HG02759 (cell line): ENCODE measurements at regions not wholly inside any gene's neighbourhood (a gene's known extent, or its start where the extent isn't known, plus 50 kb on each side); places are given as distances from the start of the nearest gene placed in this dataset.
"Not testable (repeated sequence)": the region's sequence is repeated elsewhere in the genome, so short reads cannot be mapped to it uniquely, and the experiment has no call there.

Experiments
- ATAC-seq: cut with Tn5 transposase; IDR thresholded peaks from one replicate; pipeline ENCODE4 v1.9.1; 2021; ENCODE audit warnings: mild to moderate bottlenecking, moderate library complexity; ENCODE audit not compliant: unreplicated experiment

GRCh38 chr3:21256932-21257331, 494.1 kb downstream of the ZNF385D start:
- no peak for ATAC-seq

GRCh38 chr3:21238661-21239060, 512.3 kb downstream of the ZNF385D start:
- no peak for ATAC-seq

DNA sequence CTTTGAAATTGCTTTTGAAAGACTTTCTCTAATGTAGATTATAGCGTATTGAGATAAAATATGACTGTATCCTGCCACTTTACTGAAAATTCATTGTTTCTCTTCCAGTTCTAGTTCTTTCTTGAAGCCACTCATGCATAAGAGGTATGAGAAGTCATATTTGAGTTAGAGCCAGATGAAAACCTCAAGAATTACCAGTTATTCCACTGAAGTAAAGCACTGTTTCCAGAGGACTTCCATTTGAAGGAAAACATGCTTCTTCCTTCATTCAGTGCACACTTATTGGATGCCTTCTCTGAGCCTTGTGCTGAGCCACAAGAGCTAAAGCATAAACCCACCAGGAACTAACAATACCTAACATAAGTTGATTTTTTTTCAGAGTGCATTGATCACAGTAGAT, 513.4 kb downstream of the ZNF385D start:
- ATAC-seq = no peak

DNA sequence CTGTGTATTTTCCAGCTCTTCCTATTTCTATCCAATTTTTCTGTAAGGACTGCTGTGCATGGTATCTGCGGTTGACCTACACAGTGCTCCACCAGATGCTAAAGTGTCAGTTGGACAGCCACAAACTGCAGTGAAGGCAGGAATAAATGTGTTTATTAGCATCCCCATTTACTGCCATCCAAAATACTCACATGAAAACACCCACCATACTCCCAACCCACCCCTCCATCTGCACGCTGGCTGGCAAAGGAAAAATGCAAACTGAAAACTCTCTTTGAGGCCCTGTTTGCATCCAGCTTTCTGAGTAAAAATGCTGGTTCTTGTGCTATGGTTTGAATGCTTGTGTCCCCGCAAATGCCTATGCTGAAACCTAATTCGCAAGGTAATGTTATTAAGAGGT, 515.5 kb downstream of the ZNF385D start:
- ATAC-seq = no peak

- no peak for ATAC-seq
Observed at GRCh38 chr3:21234933-21235332, 516.1 kb downstream of the ZNF385D start.

GRCh38 chr3:21229426-21230135, 521.4 kb downstream of the ZNF385D start:
- ATAC-seq = no peak

DNA sequence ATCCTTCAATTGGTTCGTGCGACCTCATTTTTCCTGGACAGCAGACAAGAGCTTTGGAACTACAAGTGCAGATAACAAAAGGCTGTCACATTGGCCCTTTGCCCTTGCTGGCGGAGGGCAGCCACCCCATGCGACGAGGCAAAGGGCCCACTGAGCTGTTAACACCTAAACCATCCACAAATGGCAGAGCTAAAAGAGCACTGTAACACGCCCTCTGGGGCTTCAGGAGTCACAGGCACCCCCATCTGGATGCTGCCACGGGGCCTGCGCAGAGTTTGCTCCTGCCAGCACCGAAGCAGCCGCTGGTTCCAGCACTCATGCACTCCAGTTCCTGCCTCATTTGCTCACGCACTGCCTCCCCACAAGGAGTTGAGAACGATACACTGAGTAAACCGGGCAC, 524.9 kb downstream of the ZNF385D start:
- no peak for ATAC-seq

- no peak for ATAC-seq
Observed at GRCh38 chr3:21220944-21221343, 530.1 kb downstream of the ZNF385D start.

GRCh38 chr3:21216598-21216997, 534.4 kb downstream of the ZNF385D start:
- no peak for ATAC-seq

GRCh38 chr3:21204122-21204521, 546.9 kb downstream of the ZNF385D start:
- ATAC-seq = not testable (repeated sequence)

- no peak for ATAC-seq
Observed at GRCh38 chr3:21195203-21195602, 555.8 kb downstream of the ZNF385D start.

DNA sequence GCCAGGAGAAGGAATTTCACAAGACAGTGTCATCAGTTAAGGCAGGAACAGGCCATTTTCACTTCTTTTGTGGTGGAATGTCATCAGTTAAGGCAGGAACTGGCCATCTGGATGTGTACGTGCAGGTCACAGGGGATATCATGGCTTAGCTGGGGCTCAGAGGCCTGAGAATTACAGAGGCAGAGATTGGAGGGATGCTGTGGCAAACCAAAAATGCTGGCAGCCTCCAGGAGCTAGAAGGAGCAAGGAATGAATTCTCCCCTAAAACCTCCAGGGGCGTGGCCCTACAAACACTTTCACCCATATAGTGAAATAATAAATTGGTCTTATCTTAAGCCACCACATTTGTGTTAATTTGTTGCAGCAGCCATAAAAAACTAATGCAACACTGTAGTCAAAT, 557.0 kb downstream of the ZNF385D start:
- ATAC-seq = not testable (repeated sequence)

DNA sequence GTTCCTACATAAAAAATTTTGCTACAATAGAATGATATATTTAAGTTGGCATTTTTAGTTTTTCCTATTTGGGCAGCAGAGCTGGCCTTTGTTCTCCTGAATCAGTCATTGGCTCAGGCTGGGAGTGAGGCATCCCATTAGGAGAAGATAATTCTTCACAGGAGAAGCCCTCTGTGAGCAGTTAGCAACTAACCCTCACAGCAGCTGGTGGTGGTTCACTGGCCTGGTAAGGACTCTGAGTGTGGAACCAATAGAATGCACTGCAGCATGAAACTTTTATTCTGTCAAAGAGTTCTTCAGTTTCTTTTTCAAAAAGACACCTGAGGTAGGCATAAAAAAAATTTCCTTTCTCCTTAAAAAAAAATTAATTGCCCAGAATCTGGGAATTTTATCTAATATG, 562.6 kb downstream of the ZNF385D start:
- no peak for ATAC-seq

GRCh38 chr3:21185816-21186314, 565.1 kb downstream of the ZNF385D start:
- ATAC-seq = no peak

- no peak for ATAC-seq
Observed at GRCh38 chr3:21174461-21174860, 576.5 kb downstream of the ZNF385D start.

DNA sequence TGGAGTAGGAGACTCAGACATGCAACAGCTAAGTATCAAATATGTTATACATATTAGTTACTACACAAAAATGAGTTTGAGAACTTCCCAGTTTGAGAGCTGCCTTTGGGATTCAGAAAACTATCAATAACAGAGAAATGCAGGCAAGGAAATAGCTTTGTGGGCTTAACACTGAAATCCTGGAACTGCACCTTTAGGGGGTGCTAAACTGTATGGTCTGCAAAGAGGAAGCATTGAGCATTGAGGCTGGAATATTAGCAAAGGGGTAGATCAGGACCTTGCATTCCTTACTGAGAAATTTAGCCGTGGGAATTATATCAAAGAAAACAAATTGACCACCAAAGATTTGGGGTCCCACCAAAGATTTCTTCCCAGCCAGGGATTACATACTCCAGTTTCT, 580.0 kb downstream of the ZNF385D start:
- no peak for ATAC-seq

DNA sequence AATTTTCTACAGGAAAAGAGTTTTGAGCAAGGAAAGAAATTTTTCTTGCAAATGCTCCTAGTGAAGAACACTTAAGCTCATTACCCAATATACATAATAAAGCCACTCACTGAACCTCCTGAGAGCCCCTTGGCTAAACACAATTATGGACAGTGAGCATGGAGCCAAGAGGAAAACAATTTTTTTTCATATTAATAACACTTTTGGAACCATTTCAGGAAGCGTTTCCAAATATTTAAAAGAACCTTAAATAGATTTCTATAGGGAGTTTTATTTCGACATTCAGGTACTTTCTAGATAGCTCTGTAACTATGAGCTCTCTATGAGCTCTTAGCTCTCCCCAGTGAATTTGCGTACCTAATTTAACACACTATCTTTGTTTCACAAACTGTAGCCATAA, 581.1 kb downstream of the ZNF385D start:
- no peak for ATAC-seq

DNA sequence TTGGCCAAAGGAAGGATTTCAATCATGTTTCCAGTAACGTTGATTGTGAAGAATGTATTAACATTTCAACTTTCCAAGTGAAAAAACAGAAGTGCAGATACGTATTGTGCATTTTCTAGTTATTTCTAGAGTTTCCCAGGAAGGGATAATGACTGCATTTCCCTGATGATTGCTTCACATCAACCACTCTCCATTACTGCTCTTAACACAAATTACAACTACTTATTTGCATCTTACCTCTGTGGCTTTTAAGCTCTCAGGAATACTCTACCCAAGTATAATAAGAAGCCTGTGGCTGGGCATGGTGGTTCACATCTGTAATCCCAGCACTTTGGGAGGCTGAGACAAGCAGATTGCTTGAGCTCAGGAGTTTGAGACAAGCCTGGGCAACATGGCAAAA, 582.5 kb downstream of the ZNF385D start:
- no peak for ATAC-seq

GRCh38 chr3:21163956-21164355, 587.1 kb downstream of the ZNF385D start:
- no peak for ATAC-seq

DNA sequence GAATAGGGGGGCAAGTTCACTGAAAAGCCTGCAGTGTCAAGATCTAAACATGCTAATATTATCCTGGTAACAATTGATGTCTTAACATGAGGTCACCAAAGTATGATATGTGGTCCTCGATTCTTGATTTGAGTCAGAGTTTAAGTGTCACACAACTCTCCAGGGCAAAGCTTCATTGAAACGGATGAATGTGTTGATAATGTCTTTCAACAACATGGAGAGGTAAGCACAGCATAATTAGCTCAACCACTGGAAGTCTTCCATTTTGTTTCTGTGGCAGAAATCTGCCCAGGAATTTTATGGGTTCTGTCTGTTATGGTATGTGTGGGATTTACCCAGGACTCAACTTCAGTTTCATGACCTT, 591.5 kb downstream of the ZNF385D start:
- no peak for ATAC-seq

GRCh38 chr3:21158861-21159542, 592.0 kb downstream of the ZNF385D start:
- ATAC-seq = no peak

DNA sequence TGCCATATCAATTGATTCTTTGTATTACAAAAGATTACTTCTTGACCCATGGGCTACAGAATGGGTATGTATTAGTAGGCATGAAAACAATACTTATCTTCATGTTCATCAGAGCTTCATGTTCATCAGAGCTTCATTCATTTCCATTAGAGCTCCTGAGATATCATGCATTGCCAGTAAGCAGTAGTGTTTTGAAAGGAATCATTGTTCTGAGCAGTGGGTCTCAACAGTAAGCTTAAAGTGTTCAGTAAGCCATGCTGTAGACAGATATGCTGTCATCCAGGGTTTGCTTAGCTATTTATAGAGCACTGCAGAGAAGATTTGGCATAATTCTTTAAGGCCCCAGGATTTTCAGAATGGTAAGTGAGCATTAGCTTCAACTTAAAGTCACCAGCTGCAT, 596.1 kb downstream of the ZNF385D start:
- no peak for ATAC-seq

GRCh38 chr3:21152555-21152954, 598.5 kb downstream of the ZNF385D start:
- ATAC-seq = no peak
